Umbilical cord (tissue), 1 donor: ENCODE measurements at regions not wholly inside any gene's neighbourhood (a gene's known extent, or its start where the extent isn't known, plus 50 kb on each side); places are given as distances from the start of the nearest gene placed in this dataset.

ENCODE experiments used
- DNase-seq: peaks from one replicate; pipeline ENCODE4 v3.0.0-alpha.2; 2015; ENCODE audit warnings: low spot score

GRCh38 chr3:77859156-77859555 is 819.3 kb downstream of the ROBO2 start:
- no peak for DNase-seq

DNA sequence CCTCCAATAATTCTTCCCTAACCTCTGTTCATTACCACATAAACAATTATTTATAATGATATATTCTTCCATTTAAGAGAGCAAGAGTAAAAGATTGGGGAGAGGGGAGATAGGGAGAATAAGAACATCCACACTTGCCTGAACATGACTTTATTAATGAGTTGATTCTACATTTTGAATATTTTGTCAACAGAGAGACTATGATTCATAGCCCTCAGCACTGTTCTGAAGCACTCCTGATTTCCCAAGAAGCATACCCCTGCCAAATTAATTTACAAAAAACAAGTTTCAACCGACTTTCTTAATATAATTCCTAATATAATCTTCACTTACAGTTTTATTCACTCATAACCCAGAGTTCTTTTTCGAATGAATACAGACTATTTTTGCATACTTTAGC is 828.8 kb downstream of the ROBO2 start:
- no peak for DNase-seq

DNA sequence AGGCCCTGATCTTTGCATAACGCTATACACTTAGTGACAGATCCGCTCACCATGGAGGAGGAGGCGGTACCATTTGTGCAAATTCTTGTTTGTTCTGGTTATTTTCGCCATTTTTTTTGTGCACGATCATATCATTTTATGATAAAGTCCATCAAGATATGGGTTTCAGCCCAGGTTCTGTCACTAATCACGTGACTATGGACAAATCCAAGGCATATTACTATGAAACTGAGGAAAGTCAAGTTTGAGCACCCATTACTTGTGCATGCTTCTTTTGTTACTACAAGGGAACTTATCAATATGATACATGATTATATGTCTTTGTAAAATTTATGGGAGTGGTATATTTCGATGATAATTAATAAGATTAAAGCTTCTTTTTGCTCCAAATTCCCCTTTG is 829.5 kb downstream of the ROBO2 start:
- no peak for DNase-seq

DNA sequence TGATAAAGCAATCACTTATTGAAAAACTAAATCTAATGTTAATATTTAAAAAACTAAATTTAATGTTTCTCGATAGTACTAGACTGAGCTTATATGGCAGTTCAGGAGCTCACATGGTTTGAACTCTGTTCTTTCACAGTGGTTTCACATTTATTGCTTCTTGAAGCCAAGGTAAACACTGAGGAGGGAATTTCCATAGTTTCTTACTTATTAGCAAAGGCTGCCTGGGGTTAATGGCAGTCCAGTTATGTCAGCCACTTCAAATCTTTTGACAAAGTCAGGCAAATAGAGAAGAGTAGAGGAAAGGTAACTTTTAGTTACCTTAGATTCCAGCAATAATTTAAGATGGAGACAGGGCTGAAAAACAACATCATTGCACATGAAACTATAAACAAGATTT is 831.5 kb downstream of the ROBO2 start:
- DNase-seq = no peak

DNA sequence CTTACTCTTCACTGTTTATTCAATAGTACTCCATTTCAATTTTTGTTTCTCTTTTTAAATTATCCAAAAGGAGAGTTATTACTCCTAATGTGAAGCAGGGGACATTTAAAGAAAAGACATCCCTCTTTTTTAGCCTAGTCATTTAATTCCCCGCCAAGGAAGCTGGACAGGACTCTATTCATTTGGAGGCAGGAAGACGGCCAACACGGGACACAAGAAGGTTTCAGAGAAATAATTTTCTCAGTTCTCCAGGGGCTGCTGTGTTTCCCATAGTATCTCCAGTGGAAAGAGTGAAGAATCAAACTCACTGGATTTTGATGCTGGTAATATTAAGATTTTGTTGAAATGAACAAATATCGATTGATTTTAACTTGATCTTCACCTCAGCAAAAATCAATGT is 833.7 kb downstream of the ROBO2 start:
- no peak for DNase-seq

GRCh38 chr3:77885381-77885780 is 845.5 kb downstream of the ROBO2 start:
- no peak for DNase-seq

GRCh38 chr3:77887611-77888010 is 847.7 kb downstream of the ROBO2 start:
- no peak for DNase-seq

DNA sequence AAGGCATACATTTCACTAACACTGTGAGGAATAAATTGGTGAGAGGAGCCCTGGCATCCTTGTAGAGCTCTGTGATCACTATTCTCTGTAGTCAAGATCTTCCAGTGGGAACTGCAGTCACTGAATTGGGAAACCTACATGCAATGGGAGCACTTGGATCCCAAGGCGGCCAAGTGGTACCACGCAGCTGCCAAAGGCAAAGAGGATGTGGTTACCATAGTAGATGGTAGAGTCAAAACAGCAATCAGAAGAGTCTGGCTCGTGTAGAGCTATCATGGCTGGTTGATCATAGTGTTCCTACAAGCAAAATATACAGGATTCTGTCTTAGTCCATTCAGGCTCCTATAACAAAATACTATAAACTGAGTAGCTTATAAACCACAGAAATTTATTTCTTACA is 849.7 kb downstream of the ROBO2 start:
- no peak for DNase-seq

- DNase-seq = no peak
Observed at GRCh38 chr3:77898621-77899020, 858.7 kb downstream of the ROBO2 start.

- no peak for DNase-seq
Observed at GRCh38 chr3:77902675-77903074, 862.8 kb downstream of the ROBO2 start.

- DNase-seq = no peak
Observed at GRCh38 chr3:77906102-77906709, 866.3 kb downstream of the ROBO2 start.

- no peak for DNase-seq
Observed at GRCh38 chr3:77913524-77914174, 873.8 kb downstream of the ROBO2 start.

GRCh38 chr3:77915336-77915735 is 875.4 kb downstream of the ROBO2 start:
- no peak for DNase-seq

DNA sequence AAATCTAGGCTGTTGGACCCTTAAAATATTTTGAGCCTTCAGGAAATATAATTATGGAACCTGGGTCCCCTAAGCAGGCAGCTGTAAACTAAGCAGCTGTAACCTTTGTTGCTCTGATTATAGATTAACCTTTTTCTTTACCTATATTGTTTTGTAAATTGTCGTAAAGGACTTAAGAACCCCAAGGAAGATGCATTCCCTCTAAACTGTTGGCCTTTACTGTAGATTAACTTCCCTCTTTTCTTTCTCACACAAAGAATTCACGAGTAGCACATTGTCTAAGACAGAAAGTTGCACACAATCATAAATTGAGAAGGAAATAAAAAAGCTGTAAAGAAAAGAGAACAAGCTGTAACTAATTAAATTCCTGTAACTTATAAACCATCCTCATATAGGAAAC is 877.3 kb downstream of the ROBO2 start:
- DNase-seq = no peak

DNA sequence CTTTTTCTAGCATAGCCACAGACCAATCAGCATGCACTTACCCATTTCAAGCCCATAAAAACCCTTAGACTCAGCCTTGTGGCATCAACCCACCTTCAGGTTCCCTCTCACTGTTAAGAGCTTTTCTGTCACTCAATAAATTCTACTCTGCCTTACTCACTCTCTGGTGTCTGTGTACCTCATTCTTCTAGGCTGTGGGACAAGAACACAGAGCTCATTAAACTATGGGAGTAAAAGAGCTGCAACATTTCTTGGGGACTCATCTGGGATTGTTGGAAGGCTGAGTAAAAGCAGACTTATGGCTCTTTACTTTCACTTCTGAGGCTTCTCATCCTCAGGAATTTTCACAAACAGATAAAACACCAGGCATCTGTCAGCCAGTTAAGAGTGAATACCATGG is 879.3 kb downstream of the ROBO2 start:
- DNase-seq = no peak

- no peak for DNase-seq
Observed at GRCh38 chr3:77931255-77932009, 891.5 kb downstream of the ROBO2 start.

DNA sequence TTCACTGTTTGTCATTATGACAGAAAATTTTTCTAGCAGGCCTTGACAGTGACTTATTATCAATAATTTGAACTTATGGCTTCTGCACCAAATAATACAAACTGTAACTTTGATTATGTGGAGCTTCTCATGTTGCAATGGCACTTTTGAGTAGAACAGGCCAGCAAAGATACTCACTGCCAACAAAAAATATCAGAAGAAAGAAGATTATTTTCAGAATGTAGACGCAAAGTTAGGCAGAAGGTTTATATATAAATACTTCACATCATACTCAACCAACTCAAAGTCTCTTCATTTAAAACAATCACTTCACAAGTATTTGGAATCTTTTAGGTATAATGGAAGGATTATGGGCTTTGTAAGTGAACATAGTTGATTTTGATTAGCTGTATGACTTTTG is 893.0 kb downstream of the ROBO2 start:
- no peak for DNase-seq

GRCh38 chr3:77933926-77934325 is 894.0 kb downstream of the ROBO2 start:
- no peak for DNase-seq

GRCh38 chr3:77935418-77935817 is 895.5 kb downstream of the ROBO2 start:
- no peak for DNase-seq

- DNase-seq = no peak
Observed at GRCh38 chr3:77939726-77940125, 899.8 kb downstream of the ROBO2 start.

- no peak for DNase-seq
Observed at GRCh38 chr3:77943598-77943997, 903.7 kb downstream of the ROBO2 start.

GRCh38 chr3:77945320-77945719 is 905.4 kb downstream of the ROBO2 start:
- no peak for DNase-seq

GRCh38 chr3:77947671-77948070 is 907.8 kb downstream of the ROBO2 start:
- DNase-seq = no peak
